ENCODE measurements at regions not wholly inside any gene's neighbourhood (a gene's known extent, or its start where the extent isn't known, plus 50 kb on each side); places are given as distances from the start of the nearest gene placed in this dataset.

GRCh38 chr12:38157933-38158401, 158.6 kb upstream of the ALG10B start:
- no peaks in the 10 kb centered on the region for H3K27me3 ChIP-seq (ENCODE audit: insufficient read depth, poor library complexity, severe bottlenecking)
- H3K27ac ChIP-seq (replicated peaks) = no peak overlapping the region
- H3K4me3 ChIP-seq (replicated peaks; ENCODE audit: insufficient read depth, low read length) = no peak overlapping the region
- DNase-seq (ENCODE audit: low read depth in 1 of 2, low spot score in 1 of 2) = no peak
- TF ChIP-seq SPI1 (IDR thresholded peaks at IDR 0.05; ENCODE audit: borderline replicate concordance, low read depth) (no peak), REST (IDR thresholded peaks at IDR 0.05; ENCODE audit: insufficient replicate concordance, low read depth) (no peak), GABPA (IDR thresholded peaks at IDR 0.05; ENCODE audit: low read depth) (no peak), CTCF (IDR thresholded peaks at IDR 0.05; ENCODE audit: insufficient read depth, low read length) (no peak), POLR2AphosphoS5 (IDR thresholded peaks at IDR 0.05; ENCODE audit: low read depth) (no peak)

- H3K4me3 ChIP-seq (replicated peaks; ENCODE audit: insufficient read depth, low read length) = no peak overlapping the region
- no peak overlapping the region for H3K27ac ChIP-seq (replicated peaks)
- DNase-seq (ENCODE audit: low read depth in 1 of 2, low spot score in 1 of 2) = no peak
- no peaks in the 10 kb centered on the region for H3K27me3 ChIP-seq (ENCODE audit: insufficient read depth, poor library complexity, severe bottlenecking)
- TF ChIP-seq SPI1 (IDR thresholded peaks at IDR 0.05; ENCODE audit: borderline replicate concordance, low read depth) (no peak), REST (IDR thresholded peaks at IDR 0.05; ENCODE audit: insufficient replicate concordance, low read depth) (no peak), POLR2AphosphoS5 (IDR thresholded peaks at IDR 0.05; ENCODE audit: low read depth) (no peak), GABPA (IDR thresholded peaks at IDR 0.05; ENCODE audit: low read depth) (no peak), CTCF (IDR thresholded peaks at IDR 0.05; ENCODE audit: insufficient read depth, low read length) (no peak)
Observed at GRCh38 chr12:38158428-38159091, 158.0 kb upstream of the ALG10B start.

- peak in 1 of 2 experiments; percentile 18 for DNase-seq (ENCODE audit: low read depth in 1 of 2, low spot score in 1 of 2)
- Histone ChIP-seq H3K27me3 (ENCODE audit: insufficient read depth, poor library complexity, severe bottlenecking) (no peaks in the 10 kb centered on the region), H3K27ac (replicated peaks) (no peak overlapping the region), H3K4me3 (replicated peaks; ENCODE audit: insufficient read depth, low read length) (no peak overlapping the region)
- no peak for TF ChIP-seq POLR2AphosphoS5 (IDR thresholded peaks at IDR 0.05; ENCODE audit: low read depth)
- TF ChIP-seq SPI1 (IDR thresholded peaks at IDR 0.05; ENCODE audit: borderline replicate concordance, low read depth) = no peak
- TF ChIP-seq REST (IDR thresholded peaks at IDR 0.05; ENCODE audit: insufficient replicate concordance, low read depth) = no peak
- no peak for TF ChIP-seq GABPA (IDR thresholded peaks at IDR 0.05; ENCODE audit: low read depth)
- TF ChIP-seq CTCF (IDR thresholded peaks at IDR 0.05; ENCODE audit: insufficient read depth, low read length) = no peak
Observed at GRCh38 chr12:38159092-38159551, 157.5 kb upstream of the ALG10B start.

All from HL-60 (cell line).